Gastrocnemius medialis (tissue), 4 donors: ENCODE measurements at regions not wholly inside any gene's neighbourhood (a gene's known extent, or its start where the extent isn't known, plus 50 kb on each side); places are given as distances from the start of the nearest gene placed in this dataset.

Experiments
- ATAC-seq, 2 donors: fragments of 150-250 bp; one replicate each; pipeline ENCODE4 v1.9.1; 2016
- DNase-seq, 2 donors: peaks; one replicate each; pipeline ENCODE4 v3.0.0-alpha.2; 2019
- H3K27ac ChIP-seq, 4 donors: fragments of 200-600 bp; sonication (generic); 1 replicate in 1 of 4; 2 replicates in 3 of 4; pipeline ENCODE4 v1.5.1; 2016 to 2018; ENCODE audit warnings: mild to moderate bottlenecking in 2 of 4, moderate library complexity in 1 of 4
- H3K27me3 ChIP-seq, 3 donors: fragments of 200-600 bp; sonication (generic) in 2 of 3; 1 replicate in 1 of 3; 2 replicates in 2 of 3; pipeline versions ENCODE4 v1.5.1 to v1.6.0; 2016 to 2019; ENCODE audit warnings: mild to moderate bottlenecking in 1 of 3, moderate library complexity in 1 of 3
- H3K36me3 ChIP-seq, 2 donors: fragments of 200-600 bp; sonication (generic) in 1 of 2; one replicate each; pipeline ENCODE4 v1.5.1; 2017 to 2018
- H3K4me1 ChIP-seq, 2 donors: fragments of 200-600 bp; sonication (generic) in 1 of 2; one replicate each; pipeline ENCODE4 v1.5.1; 2016 to 2017; ENCODE audit warnings: mild to moderate bottlenecking in 2 of 2
- H3K4me3 ChIP-seq, 4 donors: fragments of 200-600 bp; sonication (generic) in 3 of 4; 1 replicate in 1 of 4; 2 replicates in 3 of 4; pipeline ENCODE4 v1.5.1; 2016 to 2019; ENCODE audit warnings: mild to moderate bottlenecking in 2 of 4
- H3K9me3 ChIP-seq, 3 donors: fragments of 200-600 bp; sonication (generic) in 2 of 3; 1 replicate in 1 of 3; 2 replicates in 2 of 3; pipeline ENCODE4 v1.5.1; 2016 to 2019
- CTCF ChIP-seq, 5 experiments: fragments of 450-650 bp in 3 of 5; fragments of 200-600 bp in 2 of 5; sonication (generic) in 2 of 5; IDR thresholded peaks in 4 of 5; conservative IDR thresholded peaks in 1 of 5; 1 replicate in 4 of 5; 2 replicates in 1 of 5; pipeline ENCODE4 v1.5.1; 2016 to 2019; ENCODE audit warnings: antibody characterized with exemption in 5 of 5, mild to moderate bottlenecking in 3 of 5, moderate library complexity in 3 of 5
- POLR2A ChIP-seq, 2 donors: fragments of 450-650 bp; IDR thresholded peaks; one replicate each; pipeline ENCODE4 v1.6.1; 2017; ENCODE audit warnings: antibody characterized with exemption in 2 of 2, mild to moderate bottlenecking in 2 of 2, moderate library complexity in 2 of 2
- in situ Hi-C, 4 donors: fragments of 200-750 bp; cut with MboI; loops; one replicate each; pipeline versions ENCODE4 v1.15.0 to v1.8.0; 2017; ENCODE audit warnings: low sequenced_read_pairs in 4 of 4
- intact Hi-C: fragments of 100-400 bp; cut with DNase I; formaldehyde crosslinking; loops from one replicate; pipeline ENCODE4 v1.15.1; 2023; ENCODE audit warnings: low total_unique reads

GRCh38 chr14:65867333-65867732, 454.8 kb downstream of the FUT8 start:
- ATAC-seq, result no peak
- TF ChIP-seq POLR2A (IDR thresholded peaks at IDR 0.05) (no peak), CTCF (IDR thresholded peaks at IDR 0.05 in 4 of 5, conservative IDR thresholded peaks at IDR 0.05 in 1 of 5) (no peak)
- Histone ChIP-seq H3K36me3 (no peaks in the 10 kb centered on the region), H3K4me3 (no peak overlapping the region), H3K27me3 (no peaks in the 10 kb centered on the region), H3K4me1 (no peaks in the 10 kb centered on the region), H3K9me3 (no peaks in the 10 kb centered on the region), H3K27ac (no peak overlapping the region)
- in situ Hi-C loops (no loop called here), intact Hi-C loops (no loop called here)
- DNase-seq, result no peak

GRCh38 chr14:65872536-65872935, 460.0 kb downstream of the FUT8 start:
- no peak for TF ChIP-seq POLR2A (IDR thresholded peaks at IDR 0.05)
- TF ChIP-seq CTCF (IDR thresholded peaks at IDR 0.05 in 4 of 5, conservative IDR thresholded peaks at IDR 0.05 in 1 of 5), result no peak
- no peak for ATAC-seq
- in situ Hi-C loops, result no loop called here

GRCh38 chr14:65877166-65877565, 464.6 kb downstream of the FUT8 start:
- H3K4me1 ChIP-seq, result no peaks in the 10 kb centered on the region
- no peaks in the 10 kb centered on the region for H3K9me3 ChIP-seq
- no peak for DNase-seq
- H3K27ac ChIP-seq, result no peak overlapping the region
- no peaks in the 10 kb centered on the region for H3K27me3 ChIP-seq
- intact Hi-C loops, result no loop called here
- no peak overlapping the region for H3K4me3 ChIP-seq
- TF ChIP-seq CTCF (IDR thresholded peaks at IDR 0.05 in 4 of 5, conservative IDR thresholded peaks at IDR 0.05 in 1 of 5) (no peak), POLR2A (IDR thresholded peaks at IDR 0.05) (no peak)
- H3K36me3 ChIP-seq, result no peaks in the 10 kb centered on the region
- ATAC-seq, result no peak
- in situ Hi-C loops, result no loop called here

More at GRCh38 chr14:65872536-65872935, 460.0 kb downstream of the FUT8 start:
- no peaks in the 10 kb centered on the region for H3K36me3 ChIP-seq
- H3K27me3 ChIP-seq, result no peaks in the 10 kb centered on the region
- intact Hi-C loops, result no loop called here
- H3K4me1 ChIP-seq, result no peaks in the 10 kb centered on the region
- no peak overlapping the region for H3K4me3 ChIP-seq
- no peak overlapping the region for H3K27ac ChIP-seq
- no peaks in the 10 kb centered on the region for H3K9me3 ChIP-seq
- no peak for DNase-seq

- intact Hi-C loops (no loop called here), in situ Hi-C loops (no loop called here)
- Histone ChIP-seq H3K4me1 (no peaks in the 10 kb centered on the region), H3K36me3 (no peaks in the 10 kb centered on the region), H3K4me3 (no peak overlapping the region), H3K27me3 (no peaks in the 10 kb centered on the region), H3K9me3 (no peaks in the 10 kb centered on the region), H3K27ac (no peak overlapping the region)
- DNase-seq (no peak), ATAC-seq (no peak)
- no peak for TF ChIP-seq POLR2A (IDR thresholded peaks at IDR 0.05)
- TF ChIP-seq CTCF (IDR thresholded peaks at IDR 0.05 in 4 of 5, conservative IDR thresholded peaks at IDR 0.05 in 1 of 5), result no peak
These were observed 465.1 kb downstream of the FUT8 start for GRCh38 chr14:65877624-65878023.

- ATAC-seq (no peak), DNase-seq (no peak)
- intact Hi-C loops, result no loop called here
- Histone ChIP-seq H3K27ac (no peak overlapping the region), H3K4me1 (no peaks in the 10 kb centered on the region), H3K27me3 (no peaks in the 10 kb centered on the region), H3K9me3 (no peaks in the 10 kb centered on the region), H3K36me3 (no peaks in the 10 kb centered on the region), H3K4me3 (no peak overlapping the region)
- in situ Hi-C loops, result no loop called here
- TF ChIP-seq POLR2A (IDR thresholded peaks at IDR 0.05) (no peak), CTCF (IDR thresholded peaks at IDR 0.05 in 4 of 5, conservative IDR thresholded peaks at IDR 0.05 in 1 of 5) (no peak)
These were observed 466.1 kb downstream of the FUT8 start for GRCh38 chr14:65878586-65878985.
